ENCODE measurements at regions not wholly inside any gene's neighbourhood (a gene's known extent, or its start where the extent isn't known, plus 50 kb on each side); places are given as distances from the start of the nearest gene placed in this dataset.

GRCh38 chr6:113162739-113163138 is 694.4 kb upstream of the MARCKS start (continued):
- TF ChIP-seq USF1 (IDR thresholded peaks at IDR 0.05; ENCODE audit: borderline replicate concordance, low read depth): no peak
- TF ChIP-seq REST (IDR thresholded peaks at IDR 0.05; ENCODE audit: low read depth, low read length): no peak
- no peak for TF ChIP-seq MEF2A (IDR thresholded peaks at IDR 0.05; ENCODE audit: borderline replicate concordance, low read depth)
- TF ChIP-seq MXI1 (IDR thresholded peaks at IDR 0.05; ENCODE audit: low read depth, low read length): no peak

GRCh38 chr6:113168057-113168456 is 689.1 kb upstream of the MARCKS start:
- ChIA-PET CTCF (interaction anchor here (0.8 to 1.5 kb wide), 2 partner anchors 14 to 691 kb away, joined by 3 to 5 read pairs; no protein-coding TSS in a partner anchor), POLR2A (no interaction called here)
- 87% methylated on average over 1 of the region's 1 CpG for WGBS (ENCODE audit: low lambda C conversion rate)

GRCh38 chr6:113169484-113169883 is 687.7 kb upstream of the MARCKS start:
- Histone ChIP-seq H3K4me1 (ENCODE audit: control insufficient read depth in 1 of 2, insufficient read depth in 2 of 2, low read depth in 1 of 2, low read length in 1 of 2) (peaks cover 5 to 11% of the 10 kb centered on the region in 2 experiments; a peak in 3 of 4 replicates), H3F3A (replicated peaks; ENCODE audit: insufficient read depth) (no peaks in the 10 kb centered on the region), H3K9me3 (no peaks in the 10 kb centered on the region), H3K36me3 (replicated peaks in 1 of 2; ENCODE audit: control insufficient read depth in 1 of 2, insufficient read depth in 2 of 2, low read length in 1 of 2) (no peaks in the 10 kb centered on the region), H3K79me2 (ENCODE audit: insufficient read depth) (no peaks in the 10 kb centered on the region), H3K9ac (no peak overlapping the region), H3K9me2 (no peaks in the 10 kb centered on the region), H2AFZ (ENCODE audit: low read depth) (no peak overlapping the region), H4K20me1 (ENCODE audit: insufficient read depth) (no peaks in the 10 kb centered on the region), H3K4me2 (no peak overlapping the region), H3K27me3 (ENCODE audit: insufficient read depth) (no peaks in the 10 kb centered on the region), H3K27ac (ENCODE audit: low read depth in 2 of 2, low read length in 1 of 2) (peak overlapping the region in 1 of 2 experiments; percentile 35; a peak in 1 of 4 replicates), H3K4me3 (ENCODE audit: low read depth in 2 of 2, low read length in 1 of 2) (no peak overlapping the region)
- TF ChIP-seq EP300 (IDR thresholded peaks at IDR 0.05; ENCODE audit: borderline replicate concordance in 1 of 2, low read depth in 1 of 2, low read length in 1 of 2): peak in 1 of 2 experiments; percentile 63; a peak in 1 of 4 replicates
- TF ChIP-seq EZH2phosphoT487 (IDR thresholded peaks at IDR 0.05; ENCODE audit: borderline replicate concordance, low read depth): no peak
- TF ChIP-seq FOSL2 (IDR thresholded peaks at IDR 0.05; ENCODE audit: borderline replicate concordance, low read depth): peak; percentile 67; the same call in 1 of the 2 replicates
- peak; percentile 50; the same call in 1 of the 2 replicates for TF ChIP-seq PBX3 (IDR thresholded peaks at IDR 0.05)
- TF ChIP-seq TCF12 (IDR thresholded peaks at IDR 0.05): peak; percentile 76
- TF ChIP-seq JUND (IDR thresholded peaks at IDR 0.05): peak; percentile 59
- no peak for TF ChIP-seq MAX (IDR thresholded peaks at IDR 0.05; ENCODE audit: low read depth)
- ChIA-PET CTCF (no interaction called here), POLR2A (no interaction called here)
- DNase-seq: no peak
- WGBS (ENCODE audit: low lambda C conversion rate): 38% methylated on average over 1 of the region's 1 CpG

More at GRCh38 chr6:113168057-113168456, 689.1 kb upstream of the MARCKS start:
- H3K27ac ChIP-seq (ENCODE audit: low read depth in 2 of 2, low read length in 1 of 2): no peak overlapping the region
- DNase-seq: no peak
- H3K9ac ChIP-seq: no peak overlapping the region
- no peaks in the 10 kb centered on the region for H3K79me2 ChIP-seq (ENCODE audit: insufficient read depth)
- no peaks in the 10 kb centered on the region for H3F3A ChIP-seq (replicated peaks; ENCODE audit: insufficient read depth)
- H2AFZ ChIP-seq (ENCODE audit: low read depth): no peak overlapping the region
- H3K4me3 ChIP-seq (ENCODE audit: low read depth in 2 of 2, low read length in 1 of 2): no peak overlapping the region
- H3K9me2 ChIP-seq: no peaks in the 10 kb centered on the region
- H3K27me3 ChIP-seq (ENCODE audit: insufficient read depth): no peaks in the 10 kb centered on the region
- TF ChIP-seq CHD2 (IDR thresholded peaks at IDR 0.05; ENCODE audit: low read length, partially characterized antibody) (no peak), YY1 (IDR thresholded peaks at IDR 0.05; ENCODE audit: low read depth) (no peak), TEAD4 (IDR thresholded peaks at IDR 0.05; ENCODE audit: borderline replicate concordance, insufficient read depth) (no peak), FOSL2 (IDR thresholded peaks at IDR 0.05; ENCODE audit: borderline replicate concordance, low read depth) (no peak), SMC3 (IDR thresholded peaks at IDR 0.05; ENCODE audit: low read depth, low read length) (no peak), USF1 (IDR thresholded peaks at IDR 0.05; ENCODE audit: borderline replicate concordance, low read depth) (no peak), NFIC (IDR thresholded peaks at IDR 0.05; ENCODE audit: borderline replicate concordance) (no peak), MEF2A (IDR thresholded peaks at IDR 0.05; ENCODE audit: borderline replicate concordance, low read depth) (no peak), GATA2 (CRISPR knock-in tag; IDR thresholded peaks at IDR 0.05) (no peak)
- H3K4me2 ChIP-seq: no peak overlapping the region
- H3K36me3 ChIP-seq (replicated peaks in 1 of 2; ENCODE audit: control insufficient read depth in 1 of 2, insufficient read depth in 2 of 2, low read length in 1 of 2): no peaks in the 10 kb centered on the region
- no peaks in the 10 kb centered on the region for H4K20me1 ChIP-seq (ENCODE audit: insufficient read depth)
- no peaks in the 10 kb centered on the region for H3K9me3 ChIP-seq
- H3K4me1 ChIP-seq (ENCODE audit: control insufficient read depth in 1 of 2, insufficient read depth in 2 of 2, low read depth in 1 of 2, low read length in 1 of 2): peaks cover 5 to 11% of the 10 kb centered on the region in 2 experiments; a peak in 3 of 4 replicates

Data from SK-N-SH (cell line).